ENCODE measurements at regions not wholly inside any gene's neighbourhood (a gene's known extent, or its start where the extent isn't known, plus 50 kb on each side); places are given as distances from the start of the nearest gene placed in this dataset.

DNA sequence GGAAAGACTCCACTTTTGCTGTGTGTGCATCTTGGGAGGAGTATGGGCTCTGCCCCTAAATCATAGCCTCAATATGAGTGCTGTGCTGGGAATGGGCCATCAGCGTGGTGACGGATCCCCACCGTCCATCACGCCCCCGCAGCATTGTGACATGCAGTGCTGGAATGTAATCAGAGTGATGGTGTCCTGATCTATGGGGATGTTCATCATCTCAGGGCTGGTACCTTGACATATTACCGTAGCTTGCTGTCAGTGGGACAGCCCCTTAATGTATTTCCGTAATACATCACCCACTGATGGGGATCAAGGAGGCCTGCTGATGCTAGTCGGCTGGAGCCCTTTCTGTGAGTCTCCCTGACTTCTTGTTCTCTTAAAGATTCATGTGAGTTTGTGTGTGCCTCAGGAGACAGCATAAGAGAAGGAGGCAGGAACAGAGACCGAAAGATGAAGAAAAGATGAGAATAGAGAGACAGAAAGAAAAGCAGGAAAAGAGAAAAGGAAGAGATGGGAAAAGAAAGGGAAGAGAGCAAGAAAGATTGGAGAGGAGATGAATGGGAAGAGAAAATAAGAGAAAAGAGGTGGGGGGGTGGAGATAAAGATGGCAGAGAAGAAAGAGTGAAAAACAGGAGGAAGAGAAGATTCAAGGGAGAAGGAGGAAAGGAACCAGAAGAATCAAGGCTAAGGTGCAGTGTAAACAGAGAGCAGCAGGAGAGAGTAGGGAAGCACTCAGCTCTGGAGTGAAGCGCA, 183.7 kb downstream of the RPLP1 start:
- Mint-ChIP-seq H3K27ac (no peak overlapping the region), H3K27me3 (ENCODE audit: low read depth in 2 of 2) (peaks cover 25 to 49% of the 10 kb centered on the region in 2 donors), H3K9me3 (peaks cover 0 to 2% of the 10 kb centered on the region in 2 donors), H3K4me3 (no peak overlapping the region), H3K36me3 (peaks cover 2% of the 10 kb centered on the region), H3K4me1 (no peaks in the 10 kb centered on the region)
- DNase-seq (no peak), ATAC-seq (no peak)
- intact Hi-C loops (cut with micrococcal nuclease): no loop called here
- Histone ChIP-seq H3K36me3 (ENCODE audit: control insufficient read depth, insufficient read depth, low read length) (no peaks in the 10 kb centered on the region), H3K9me3 (ENCODE audit: control insufficient read depth, insufficient read depth, low read length) (no peaks in the 10 kb centered on the region), H3K27me3 (ENCODE audit: control insufficient read depth, insufficient read depth, low read length) (peaks cover 2% of the 10 kb centered on the region), H3K4me3 (ENCODE audit: low read length) (no peak overlapping the region), H3K4me1 (ENCODE audit: control insufficient read depth, insufficient read depth, low read length) (no peaks in the 10 kb centered on the region), H3K27ac (ENCODE audit: low read length) (no peak overlapping the region)
- WGBS (ENCODE audit: insufficient coverage): 96% methylated on average over 10 of the region's 10 CpGs
- TF ChIP-seq, protein P1, sequence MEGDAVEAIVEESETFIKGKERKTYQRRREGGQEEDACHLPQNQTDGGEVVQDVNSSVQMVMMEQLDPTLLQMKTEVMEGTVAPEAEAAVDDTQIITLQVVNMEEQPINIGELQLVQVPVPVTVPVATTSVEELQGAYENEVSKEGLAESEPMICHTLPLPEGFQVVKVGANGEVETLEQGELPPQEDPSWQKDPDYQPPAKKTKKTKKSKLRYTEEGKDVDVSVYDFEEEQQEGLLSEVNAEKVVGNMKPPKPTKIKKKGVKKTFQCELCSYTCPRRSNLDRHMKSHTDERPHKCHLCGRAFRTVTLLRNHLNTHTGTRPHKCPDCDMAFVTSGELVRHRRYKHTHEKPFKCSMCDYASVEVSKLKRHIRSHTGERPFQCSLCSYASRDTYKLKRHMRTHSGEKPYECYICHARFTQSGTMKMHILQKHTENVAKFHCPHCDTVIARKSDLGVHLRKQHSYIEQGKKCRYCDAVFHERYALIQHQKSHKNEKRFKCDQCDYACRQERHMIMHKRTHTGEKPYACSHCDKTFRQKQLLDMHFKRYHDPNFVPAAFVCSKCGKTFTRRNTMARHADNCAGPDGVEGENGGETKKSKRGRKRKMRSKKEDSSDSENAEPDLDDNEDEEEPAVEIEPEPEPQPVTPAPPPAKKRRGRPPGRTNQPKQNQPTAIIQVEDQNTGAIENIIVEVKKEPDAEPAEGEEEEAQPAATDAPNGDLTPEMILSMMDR (IDR thresholded peaks at IDR 0.05): no peak

DNA sequence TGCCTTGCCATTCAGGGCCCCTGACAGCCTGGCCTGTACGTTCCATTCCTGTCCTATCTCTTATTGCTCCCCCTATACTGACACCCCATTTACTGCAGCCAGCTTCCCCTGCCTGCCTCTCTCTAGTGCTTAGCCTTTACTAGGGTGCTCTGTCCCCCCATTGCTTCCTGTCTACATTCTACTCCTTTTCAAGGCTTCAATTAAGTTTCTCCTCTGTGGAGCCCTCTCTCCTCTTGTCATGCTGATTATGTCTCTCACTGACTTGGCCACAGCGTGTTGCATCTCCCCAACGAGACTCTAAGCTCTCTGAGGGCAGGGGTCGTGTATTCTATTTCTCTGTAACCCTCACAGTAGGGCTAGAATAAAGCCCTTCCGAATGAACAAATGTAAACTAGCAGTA, 185.2 kb downstream of the RPLP1 start:
- 91% methylated on average over 5 of the region's 5 CpGs for WGBS (ENCODE audit: insufficient coverage)
- H3K27ac ChIP-seq (ENCODE audit: low read length): no peak overlapping the region
- Mint-ChIP-seq H3K36me3 (peaks cover 11% of the 10 kb centered on the region), H3K4me1 (no peaks in the 10 kb centered on the region), H3K27ac (no peak overlapping the region), H3K4me3 (no peak overlapping the region), H3K27me3 (ENCODE audit: low read depth in 2 of 2) (peaks cover 19 to 44% of the 10 kb centered on the region in 2 donors), H3K9me3 (peaks cover 0 to 2% of the 10 kb centered on the region in 2 donors)
- H3K9me3 ChIP-seq (ENCODE audit: control insufficient read depth, insufficient read depth, low read length): no peaks in the 10 kb centered on the region
- intact Hi-C loops (cut with micrococcal nuclease): no loop called here
- TF ChIP-seq, protein P1 (IDR thresholded peaks at IDR 0.05): no peak
- H3K36me3 ChIP-seq (ENCODE audit: control insufficient read depth, insufficient read depth, low read length): no peaks in the 10 kb centered on the region
- no peak overlapping the region for H3K4me3 ChIP-seq (ENCODE audit: low read length)
- DNase-seq (no peak), ATAC-seq (no peak)
- H3K27me3 ChIP-seq (ENCODE audit: control insufficient read depth, insufficient read depth, low read length): peaks cover 2% of the 10 kb centered on the region
- no peaks in the 10 kb centered on the region for H3K4me1 ChIP-seq (ENCODE audit: control insufficient read depth, insufficient read depth, low read length)

DNA sequence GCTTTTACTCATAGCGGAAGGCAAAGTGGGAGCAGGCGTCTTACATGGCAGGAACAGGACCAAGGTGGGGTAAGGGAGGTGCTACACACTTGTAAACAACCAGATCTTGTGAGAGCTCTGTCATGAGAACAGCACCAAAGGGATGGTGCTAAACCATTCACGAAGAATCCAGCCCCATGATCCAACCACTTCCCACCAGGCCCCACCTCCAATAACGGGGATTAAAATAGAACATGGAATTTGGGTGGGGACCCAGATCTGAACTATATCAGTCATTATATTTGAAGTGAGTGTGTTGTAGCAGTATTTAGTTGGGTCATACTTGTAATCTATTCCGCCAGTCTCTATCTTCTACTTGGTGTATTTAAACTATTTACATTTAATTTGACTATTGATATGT, 190.9 kb downstream of the RPLP1 start:
- Mint-ChIP-seq H3K4me3 (no peak overlapping the region), H3K4me1 (no peaks in the 10 kb centered on the region), H3K27me3 (ENCODE audit: low read depth in 2 of 2) (peaks cover 7 to 56% of the 10 kb centered on the region in 2 donors), H3K9me3 (peaks cover 0 to 2% of the 10 kb centered on the region in 2 donors), H3K36me3 (peaks cover 11% of the 10 kb centered on the region), H3K27ac (no peak overlapping the region)
- Histone ChIP-seq H3K27me3 (ENCODE audit: control insufficient read depth, insufficient read depth, low read length) (no peaks in the 10 kb centered on the region), H3K27ac (ENCODE audit: low read length) (no peak overlapping the region), H3K36me3 (ENCODE audit: control insufficient read depth, insufficient read depth, low read length) (no peaks in the 10 kb centered on the region), H3K4me3 (ENCODE audit: low read length) (no peak overlapping the region), H3K4me1 (ENCODE audit: control insufficient read depth, insufficient read depth, low read length) (no peaks in the 10 kb centered on the region), H3K9me3 (ENCODE audit: control insufficient read depth, insufficient read depth, low read length) (no peaks in the 10 kb centered on the region)
- 96% methylated on average over 2 of the region's 5 CpGs for WGBS (ENCODE audit: insufficient coverage)
- TF ChIP-seq, protein P1 (IDR thresholded peaks at IDR 0.05): no peak
- DNase-seq (no peak), ATAC-seq (no peak)
- intact Hi-C loops (cut with micrococcal nuclease): no loop called here

DNA sequence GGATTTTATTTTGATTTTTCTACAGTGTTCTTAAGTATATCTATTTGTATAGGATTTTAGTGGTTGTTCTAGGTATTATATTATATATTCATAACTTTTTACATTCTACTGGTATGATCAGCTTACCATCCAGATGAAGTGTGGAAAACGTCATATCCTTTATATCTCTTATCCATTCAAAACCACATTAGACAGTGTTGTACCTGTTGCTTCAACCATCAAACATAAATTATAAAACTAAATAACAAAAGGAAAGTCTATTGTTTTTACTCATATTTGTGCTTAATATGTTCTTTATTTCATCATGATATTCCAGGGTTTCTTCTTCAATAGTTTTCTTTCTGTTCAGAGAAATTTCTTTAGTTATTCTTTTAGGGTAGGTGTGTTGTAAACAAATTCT, 191.4 kb downstream of the RPLP1 start:
- no peak for DNase-seq
- WGBS (ENCODE audit: insufficient coverage): no CpG with 5 or more reads among the region's 1 CpG
- ATAC-seq: no peak
- H3K27me3 Mint-ChIP-seq (ENCODE audit: low read depth in 2 of 2): peaks cover 12 to 60% of the 10 kb centered on the region in 2 donors
- Histone ChIP-seq H3K27ac (ENCODE audit: low read length) (no peak overlapping the region), H3K27me3 (ENCODE audit: control insufficient read depth, insufficient read depth, low read length) (no peaks in the 10 kb centered on the region), H3K4me3 (ENCODE audit: low read length) (no peak overlapping the region), H3K9me3 (ENCODE audit: control insufficient read depth, insufficient read depth, low read length) (no peaks in the 10 kb centered on the region), H3K4me1 (ENCODE audit: control insufficient read depth, insufficient read depth, low read length) (no peaks in the 10 kb centered on the region), H3K36me3 (ENCODE audit: control insufficient read depth, insufficient read depth, low read length) (no peaks in the 10 kb centered on the region)
- peaks cover 11% of the 10 kb centered on the region for H3K36me3 Mint-ChIP-seq
- intact Hi-C loops (cut with micrococcal nuclease): no loop called here
- peaks cover 0 to 2% of the 10 kb centered on the region in 2 donors for H3K9me3 Mint-ChIP-seq
- H3K27ac Mint-ChIP-seq: no peak overlapping the region
- peaks cover 0 to 2% of the 10 kb centered on the region in 2 donors for H3K4me1 Mint-ChIP-seq
- no peak overlapping the region for H3K4me3 Mint-ChIP-seq
- TF ChIP-seq, protein P1 (IDR thresholded peaks at IDR 0.05): no peak
